Cardiac septum (tissue), 1 donor: ENCODE measurements at regions not wholly inside any gene's neighbourhood (a gene's known extent, or its start where the extent isn't known, plus 50 kb on each side); places are given as distances from the start of the nearest gene placed in this dataset.
"Not testable (repeated sequence)": the region's sequence is repeated elsewhere in the genome, so short reads cannot be mapped to it uniquely, and the experiment has no call there.

Source experiments
- DNase-seq: peaks from one replicate; pipeline ENCODE4 v3.0.0-alpha.2; 2020; ENCODE audit warnings: low spot score
- intact Hi-C: fragments of 100-400 bp; cut with DNase I; formaldehyde crosslinking; loops from one replicate; pipeline ENCODE4 v1.14.0; 2022
- donor health status: DM: no; HTN: no; CAD: no.

DNA sequence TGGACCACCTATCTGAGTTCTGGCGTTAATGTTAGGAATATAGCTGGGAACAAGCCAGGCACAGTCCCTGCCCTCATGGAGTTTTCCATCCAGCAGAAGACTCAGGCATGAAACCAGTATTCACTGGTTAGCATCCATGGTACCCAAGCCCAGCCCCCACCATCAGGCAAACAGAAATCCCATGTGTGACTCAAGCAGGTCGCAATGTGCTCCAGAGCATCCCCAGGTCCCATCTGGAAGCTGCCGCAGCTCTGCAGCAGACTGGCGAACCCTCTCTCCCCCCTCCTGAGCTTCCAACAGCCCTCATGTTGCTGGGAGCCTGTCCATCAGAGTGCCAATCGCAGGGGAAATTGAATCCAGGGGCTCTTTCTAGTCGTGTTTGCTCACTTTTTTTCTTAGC is 174.2 kb downstream of the RRAGC start:
- no peak for DNase-seq
- intact Hi-C loops = no loop called here

DNA sequence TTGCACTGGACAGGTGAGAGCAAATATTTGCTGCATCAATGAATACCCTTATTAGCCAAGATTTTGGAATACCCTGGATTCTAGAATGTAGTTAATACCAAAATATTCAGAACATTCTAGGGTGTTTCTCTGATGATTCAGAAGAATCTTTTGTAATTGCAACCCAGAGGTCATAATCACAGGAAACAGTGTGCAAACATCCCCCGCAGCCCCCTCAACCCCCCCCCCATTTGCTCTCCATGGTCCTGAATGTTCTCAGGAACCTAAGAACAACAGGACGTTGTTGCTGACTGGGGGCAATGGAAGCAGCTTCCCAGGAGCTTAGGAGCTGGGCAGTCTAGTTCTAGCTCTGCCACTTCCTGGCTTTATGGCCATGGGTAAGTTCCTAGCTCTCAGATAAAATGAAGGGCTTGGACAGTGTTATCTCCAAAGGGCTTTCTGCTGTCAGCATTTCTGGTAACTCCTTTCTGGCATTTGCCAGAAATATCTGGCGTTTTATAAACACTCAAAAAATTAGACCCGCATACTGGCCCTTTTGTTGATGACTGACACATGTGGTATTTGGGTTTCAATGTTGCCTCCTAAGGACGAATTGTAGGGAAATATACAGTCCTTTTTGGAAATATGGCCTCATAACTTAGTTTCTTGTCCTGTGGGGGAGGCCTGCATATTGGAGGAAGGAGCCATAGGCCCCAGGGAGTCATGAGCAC is 178.6 kb downstream of the RRAGC start:
- DNase-seq = peak; percentile 33
- intact Hi-C loops = no loop called here

DNA sequence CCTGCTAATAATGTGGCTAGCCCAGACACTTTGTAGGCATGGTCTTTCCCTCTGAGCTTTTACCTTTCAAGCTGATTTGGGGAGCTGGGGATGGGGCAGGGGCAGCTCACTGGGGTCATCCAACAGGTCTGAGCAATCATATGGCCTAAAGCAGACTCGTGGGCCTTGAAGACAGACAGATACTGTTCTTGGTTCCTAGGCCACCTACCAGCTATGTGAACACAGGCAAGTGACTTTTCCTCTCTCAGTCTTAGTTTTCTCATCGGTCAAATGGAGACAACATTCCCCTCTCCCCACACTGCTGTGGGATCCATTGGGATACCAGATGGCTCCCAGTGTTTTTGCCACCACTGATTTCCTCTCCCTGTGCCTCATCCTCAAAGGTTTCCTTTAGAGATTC is 181.8 kb downstream of the RRAGC start:
- intact Hi-C loops = no loop called here
- DNase-seq = peak; percentile 50

DNA sequence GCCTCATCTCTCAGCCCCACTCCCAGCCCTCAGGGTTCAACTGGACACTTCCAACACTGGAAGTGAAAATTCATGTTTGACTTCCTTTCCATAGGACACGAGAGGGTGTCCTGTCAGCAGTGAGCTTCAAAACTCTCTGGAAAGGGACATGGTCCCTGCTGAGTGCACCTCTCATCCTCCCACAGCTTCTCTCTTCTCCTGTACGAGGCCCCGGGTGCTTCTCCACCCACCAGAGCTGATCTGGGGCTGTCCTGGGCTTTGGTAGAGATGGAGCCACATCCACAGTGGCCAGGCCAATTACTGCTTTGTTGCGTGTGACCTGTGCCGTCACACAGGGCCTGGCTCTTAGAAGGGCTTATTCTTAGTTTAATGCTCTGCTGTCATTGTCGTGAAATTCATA is 182.3 kb downstream of the RRAGC start:
- intact Hi-C loops = no loop called here
- peak; percentile 12 for DNase-seq

DNA sequence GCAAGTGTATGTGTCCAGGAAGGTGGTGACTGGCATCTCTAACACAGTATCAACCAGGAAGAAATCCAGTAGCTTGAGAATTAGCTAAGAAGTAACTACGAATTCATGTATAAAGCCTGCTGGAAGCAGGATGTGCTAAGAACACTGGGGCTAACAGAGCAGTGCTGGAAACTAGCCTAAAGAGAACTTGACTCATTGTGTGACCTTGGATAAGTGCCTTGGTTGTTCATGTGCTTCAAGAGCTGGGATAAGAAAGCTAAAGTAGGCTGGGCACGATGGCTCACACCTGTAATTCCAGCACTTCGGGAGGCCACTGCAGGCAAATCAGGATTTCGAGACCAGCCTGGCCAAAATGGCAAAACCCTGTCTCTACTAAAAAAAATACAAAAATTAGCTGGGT is 186.9 kb downstream of the RRAGC start:
- intact Hi-C loops = no loop called here

DNA sequence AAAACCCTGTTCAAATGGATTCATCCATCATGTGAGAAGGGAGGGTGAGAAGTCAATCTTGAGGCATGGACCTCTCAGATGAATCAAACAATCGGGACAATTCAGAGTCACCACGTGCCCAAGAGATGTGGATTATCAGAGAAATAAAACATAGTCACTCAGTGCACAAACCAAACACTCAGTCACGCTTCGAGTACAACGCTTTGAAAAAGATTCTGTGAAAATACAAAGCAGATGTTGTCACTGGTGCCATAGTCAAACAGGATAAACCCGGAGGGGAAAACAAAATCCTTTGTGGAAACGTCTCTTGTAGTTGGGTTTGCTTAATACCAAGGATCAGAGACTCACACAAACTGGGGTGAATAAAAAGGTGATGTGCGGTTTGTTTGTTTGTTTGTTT is 188.4 kb downstream of the RRAGC start:
- intact Hi-C loops = no loop called here
- DNase-seq = peak; percentile 5

More for the DNA sequence above, 186.9 kb downstream of the RRAGC start:
- peak; percentile 6 for DNase-seq

DNA sequence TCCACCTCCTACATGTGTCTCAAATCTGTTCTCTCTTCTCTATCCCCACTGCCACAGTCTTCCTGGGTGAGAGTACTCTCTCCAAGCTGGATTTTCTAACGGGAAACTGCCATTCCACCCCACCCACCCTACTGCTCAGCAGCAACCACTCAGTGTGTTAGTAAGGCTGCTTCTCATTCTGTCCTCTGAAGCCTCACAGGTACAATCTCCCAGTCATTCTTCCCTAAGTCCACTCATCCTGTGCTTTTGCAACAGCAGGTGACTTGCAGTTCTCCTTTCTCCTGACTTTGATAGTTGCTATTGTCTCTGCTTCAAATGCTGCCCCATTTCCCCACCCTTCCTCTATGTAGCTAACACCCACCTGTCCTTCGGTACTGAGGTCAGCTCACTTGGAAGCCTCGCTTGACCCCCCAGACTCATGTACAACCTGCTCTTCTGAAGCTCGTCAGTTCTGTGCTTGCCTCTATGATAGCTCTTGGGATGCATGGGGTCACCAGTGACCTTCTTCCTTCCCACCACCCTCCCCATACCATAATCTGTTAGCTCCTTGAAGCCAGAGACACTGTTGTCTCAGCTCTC is 188.9 kb downstream of the RRAGC start:
- peak; percentile 9 for DNase-seq
- intact Hi-C loops = no loop called here

DNA sequence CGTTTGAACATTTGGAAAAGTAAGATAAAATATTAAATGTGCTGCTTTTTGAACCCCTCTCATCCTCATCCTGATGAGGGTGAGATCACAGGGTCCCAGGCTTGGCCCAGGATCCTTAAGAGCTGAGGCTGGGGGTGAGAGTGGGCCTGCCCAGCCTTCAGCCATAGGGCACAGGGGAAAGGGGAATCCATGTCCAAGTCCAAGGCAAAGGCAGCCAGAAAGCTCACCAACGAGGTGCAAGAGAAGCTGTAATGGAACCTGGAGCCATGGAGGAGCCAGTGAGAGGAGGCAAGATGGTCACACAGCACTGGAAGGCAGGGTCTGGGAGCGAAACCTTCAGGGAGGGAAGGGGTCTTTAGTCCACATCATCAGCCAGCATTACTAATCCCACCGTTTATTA is 191.9 kb downstream of the RRAGC start:
- intact Hi-C loops = no loop called here
- DNase-seq = peak; percentile 14

DNA sequence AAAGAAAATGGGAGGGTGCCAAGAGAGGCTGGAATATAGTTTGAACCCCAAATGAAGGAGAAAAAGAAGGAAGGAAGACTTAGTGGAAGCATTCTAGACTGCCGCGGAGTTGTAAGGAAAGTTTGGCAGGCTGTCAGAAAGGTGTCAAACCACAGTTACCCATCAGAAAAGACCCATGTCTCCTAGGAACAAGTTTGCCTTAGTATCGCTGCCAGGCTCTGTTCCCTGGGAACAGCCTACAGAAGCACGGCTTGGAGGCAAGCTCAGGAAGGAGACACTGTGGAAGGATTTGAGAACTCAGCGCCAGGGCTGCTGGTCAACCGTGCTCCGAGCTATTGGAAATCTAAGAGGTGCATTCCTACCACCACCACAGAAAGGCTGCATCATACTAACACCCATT is 197.4 kb downstream of the RRAGC start:
- intact Hi-C loops = no loop called here
- DNase-seq = peak; percentile 3

DNA sequence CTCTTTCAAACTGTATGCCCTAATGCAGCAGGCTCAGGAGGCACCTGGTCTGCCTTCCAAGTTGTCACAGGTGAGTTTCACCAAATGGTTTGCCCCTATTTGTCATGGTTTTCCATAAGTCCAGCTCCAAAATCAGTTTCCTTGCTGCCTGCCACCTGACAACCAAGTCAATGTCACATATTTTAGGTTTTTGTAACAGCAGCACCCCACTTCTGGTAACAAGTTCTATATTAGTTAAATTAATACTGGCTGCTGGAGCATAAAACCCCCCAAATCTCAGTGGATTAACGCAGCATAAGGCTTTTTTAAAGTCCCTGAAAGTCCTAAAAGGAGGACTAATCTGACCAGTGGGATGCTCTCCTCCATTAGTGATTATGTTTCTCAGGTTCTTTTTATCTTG is 200.7 kb downstream of the RRAGC start:
- intact Hi-C loops = no loop called here
- DNase-seq = no peak

DNA sequence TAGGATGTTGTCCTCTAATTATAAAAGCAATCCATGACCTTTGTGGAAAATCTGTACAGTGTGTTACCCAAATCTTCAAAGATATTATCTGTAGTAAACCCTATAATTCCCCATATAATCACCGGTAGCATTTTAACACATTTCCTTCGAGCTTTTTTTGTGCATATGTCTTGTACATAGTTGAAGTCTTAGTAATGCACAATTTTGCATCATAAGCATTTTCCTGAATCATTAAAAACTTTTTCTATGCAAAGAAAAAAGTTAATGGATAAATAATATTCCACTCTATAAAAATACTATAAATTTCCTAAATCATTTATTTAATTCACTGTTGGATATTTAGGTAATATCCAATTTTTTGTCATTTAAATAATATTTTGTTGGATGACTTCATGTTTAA is 201.7 kb downstream of the RRAGC start:
- intact Hi-C loops = no loop called here
- DNase-seq = no peak

DNA sequence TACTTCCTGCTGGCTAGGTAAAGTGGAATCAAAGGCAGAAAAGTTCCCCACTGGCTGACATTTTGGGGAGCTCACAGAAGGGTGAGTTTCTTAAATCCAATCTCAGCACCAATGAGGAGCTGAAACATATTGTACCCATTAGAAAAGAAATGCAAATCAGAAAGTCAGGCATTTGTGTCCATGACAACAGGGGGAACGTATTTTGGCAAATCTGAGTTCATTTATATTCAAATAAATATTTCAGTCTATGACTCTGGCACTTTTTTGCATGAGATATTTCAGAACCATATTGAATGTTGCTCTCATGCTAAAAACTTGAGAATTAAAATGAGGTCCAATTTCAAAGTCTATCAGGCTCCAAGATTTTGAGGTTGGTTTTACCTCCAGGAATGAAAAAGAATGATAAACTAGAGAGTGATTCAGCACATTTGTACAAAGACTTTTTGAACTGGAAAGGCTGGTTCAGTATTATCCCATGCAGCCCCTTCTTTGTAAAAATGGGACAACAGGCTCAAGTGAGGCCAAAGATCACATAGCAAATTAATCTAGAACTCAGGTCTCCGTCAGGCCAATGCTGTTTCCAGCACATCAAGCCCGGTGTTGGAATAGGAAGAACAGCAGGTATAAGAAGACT is 202.2 kb downstream of the RRAGC start:
- DNase-seq = no peak
- intact Hi-C loops = no loop called here

DNA sequence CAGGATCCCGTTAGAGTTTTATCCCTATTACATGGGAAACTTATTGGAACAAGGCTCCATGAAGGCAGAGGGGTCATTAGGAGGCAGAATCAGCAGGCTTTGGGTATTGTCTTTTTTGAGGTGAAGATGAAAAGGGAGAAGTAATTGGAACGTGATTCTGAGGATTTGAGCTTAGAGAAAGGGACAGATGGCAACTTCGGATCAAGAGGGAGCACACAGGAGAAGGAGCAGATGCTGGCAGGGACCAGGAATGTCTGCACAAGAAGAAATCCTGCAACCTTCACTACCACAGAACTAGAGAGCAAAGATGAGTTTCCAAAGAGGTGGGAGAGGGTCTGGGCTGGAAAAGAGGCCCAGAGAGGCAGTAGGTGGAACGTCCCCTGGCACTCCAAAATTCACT is 202.8 kb downstream of the RRAGC start:
- no peak for DNase-seq
- intact Hi-C loops = no loop called here

DNA sequence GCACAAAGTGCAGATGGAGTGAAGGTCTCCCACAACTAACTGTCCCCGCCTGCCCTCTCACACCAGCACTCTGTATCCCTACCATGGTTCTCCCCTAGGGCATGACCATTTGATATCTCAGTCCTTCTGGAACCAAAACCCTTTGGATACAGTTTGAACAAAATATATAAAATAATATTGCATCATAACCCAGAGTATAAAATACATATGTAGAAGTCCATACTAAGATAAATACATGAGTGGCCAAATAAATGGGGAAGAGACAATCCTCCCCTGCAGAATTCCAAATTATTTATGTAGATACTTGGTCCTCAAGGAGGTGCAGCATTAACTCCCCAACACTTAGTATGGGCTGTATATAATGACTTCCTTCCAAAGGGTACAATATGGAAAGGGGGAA is 207.4 kb downstream of the RRAGC start:
- intact Hi-C loops = no loop called here
- DNase-seq = no peak

DNA sequence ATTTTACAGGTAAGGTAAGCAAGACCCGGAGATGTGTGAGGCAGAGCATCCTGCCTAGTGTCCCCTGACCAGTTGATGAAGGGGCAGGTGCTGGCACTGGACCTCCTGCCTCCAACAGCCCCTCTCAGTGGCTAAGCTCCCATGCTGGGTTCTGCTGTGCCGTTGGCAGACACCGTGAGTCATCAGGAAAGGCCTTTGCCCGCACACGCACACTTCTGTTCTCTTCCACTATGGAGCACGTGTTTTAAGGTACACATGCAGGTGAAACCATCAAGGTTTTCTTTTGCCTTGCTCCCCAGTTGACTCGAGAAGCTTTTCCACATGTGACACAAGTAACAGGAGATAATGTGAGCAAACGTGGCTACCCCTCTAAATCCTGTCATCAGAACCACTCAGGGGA is 207.9 kb downstream of the RRAGC start:
- intact Hi-C loops = no loop called here
- DNase-seq = no peak

DNA sequence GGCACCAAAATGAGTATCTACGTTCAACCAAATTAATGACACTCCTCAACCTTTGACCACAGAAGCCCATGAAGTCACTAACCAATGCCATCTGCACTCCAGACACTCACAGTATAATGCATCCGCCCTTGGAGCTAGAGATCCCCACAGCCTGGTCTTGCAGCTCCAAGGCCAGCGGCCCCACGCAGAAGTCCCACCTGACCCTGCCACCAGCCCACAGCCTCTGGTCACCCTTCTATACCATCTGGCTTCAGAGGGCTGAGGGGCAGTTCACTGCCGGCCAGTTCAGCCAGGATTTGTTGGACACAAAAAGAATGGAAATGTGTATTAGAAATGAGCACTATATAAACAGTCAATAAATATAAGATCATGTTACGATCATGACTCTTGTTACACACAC is 211.2 kb downstream of the RRAGC start:
- intact Hi-C loops = no loop called here
- DNase-seq = no peak

DNA sequence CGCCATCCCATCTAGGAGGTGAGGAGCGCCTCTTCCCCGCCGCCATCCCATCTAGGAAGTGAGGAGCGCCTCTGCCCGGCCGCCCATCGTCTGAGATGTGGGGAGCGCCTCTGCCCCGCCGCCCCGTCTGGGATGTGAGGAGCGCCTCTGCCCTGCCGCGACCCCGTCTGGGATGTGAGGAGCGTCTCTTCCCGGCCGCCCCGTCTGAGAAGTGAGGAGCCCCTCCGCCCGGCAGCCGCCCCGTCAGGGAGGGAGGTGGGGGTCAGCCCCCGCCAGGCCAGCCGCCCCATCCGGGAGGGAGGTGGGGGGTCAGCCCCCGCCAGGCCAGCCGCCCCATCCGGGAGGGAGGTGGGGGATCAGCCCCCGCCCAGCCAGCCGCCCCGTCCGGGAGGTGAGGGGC is 212.2 kb downstream of the RRAGC start:
- DNase-seq, intact Hi-C loops: not testable (repeated sequence)

DNA sequence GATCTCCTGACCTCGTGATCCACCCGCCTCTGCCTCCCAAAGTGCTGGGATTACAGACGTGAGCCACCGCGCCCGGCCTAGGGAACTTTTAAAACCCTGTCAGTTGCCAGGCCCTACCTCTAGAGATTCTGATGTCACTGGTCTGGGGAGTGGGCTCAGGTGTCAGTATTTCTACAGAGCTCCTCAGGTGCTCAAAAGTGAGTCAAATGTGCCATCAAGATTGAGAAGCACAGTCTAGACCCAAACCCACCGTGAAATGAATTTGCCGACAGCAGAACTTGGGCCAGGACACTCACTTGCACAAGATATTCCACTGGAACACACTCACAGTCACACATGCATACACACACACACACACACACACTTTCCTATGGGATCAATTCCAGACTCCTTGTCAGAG is 215.5 kb downstream of the RRAGC start:
- intact Hi-C loops = no loop called here
- no peak for DNase-seq

DNA sequence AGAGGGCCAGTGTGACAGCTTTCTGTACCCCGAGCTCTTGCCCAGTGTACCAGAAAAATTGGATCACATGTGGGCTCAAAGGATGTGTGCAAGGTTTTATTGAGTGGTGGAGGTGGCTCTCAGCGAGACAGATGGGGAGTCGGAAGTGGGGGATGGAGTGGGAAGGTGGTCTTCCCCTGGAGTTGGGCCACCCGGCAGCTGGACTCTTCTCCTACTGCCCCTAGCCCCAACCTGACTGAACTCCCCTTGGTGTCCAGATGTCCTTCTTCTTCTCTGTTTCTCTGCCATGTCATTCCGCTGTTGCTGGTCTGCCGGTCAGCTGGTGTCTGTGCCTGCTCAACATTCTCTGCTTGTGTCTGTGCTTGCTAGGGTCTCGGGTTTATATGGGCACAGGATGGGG is 217.9 kb downstream of the RRAGC start:
- DNase-seq = no peak
- intact Hi-C loops = no loop called here

DNA sequence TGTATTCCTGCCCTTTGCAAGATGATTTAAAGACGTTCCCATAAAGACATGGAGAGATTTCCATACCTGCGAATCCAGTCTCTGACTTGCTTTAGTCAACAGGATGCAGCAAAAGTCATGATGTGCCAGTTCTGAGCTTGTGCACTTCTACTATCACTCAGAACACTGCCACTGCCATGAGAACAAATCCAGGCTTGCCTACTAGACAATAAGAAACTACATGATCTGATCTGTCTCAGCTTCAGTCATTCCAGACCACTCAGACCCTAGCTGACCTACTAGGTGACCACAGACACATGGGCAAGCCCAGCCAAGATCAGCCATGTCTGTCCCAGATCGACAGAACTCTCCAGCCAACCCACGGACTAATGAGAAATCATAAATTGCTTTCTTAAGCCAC is 219.2 kb downstream of the RRAGC start:
- intact Hi-C loops = no loop called here
- no peak for DNase-seq

DNA sequence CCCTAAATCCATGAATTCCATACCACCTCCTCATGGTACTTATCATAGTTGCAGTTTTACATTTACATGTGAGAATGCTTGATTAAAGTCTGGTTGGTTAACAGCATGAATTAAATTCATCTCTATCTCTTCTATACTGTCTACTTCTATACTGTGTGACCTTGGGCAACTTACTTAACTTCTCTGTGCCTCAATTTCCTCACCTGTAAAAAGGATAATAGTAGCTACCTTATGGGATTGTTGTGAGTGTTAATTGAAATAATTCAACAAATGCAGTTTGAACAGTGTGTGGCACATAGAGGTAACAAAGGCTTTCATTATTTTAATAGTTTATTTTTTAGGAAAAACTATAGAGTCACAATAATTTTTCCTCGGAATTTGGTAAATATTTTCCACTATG is 231.3 kb downstream of the RRAGC start:
- DNase-seq = no peak
- intact Hi-C loops = no loop called here
